ENCODE measurements at regions not wholly inside any gene's neighbourhood (a gene's known extent, or its start where the extent isn't known, plus 50 kb on each side); places are given as distances from the start of the nearest gene placed in this dataset.

DNA sequence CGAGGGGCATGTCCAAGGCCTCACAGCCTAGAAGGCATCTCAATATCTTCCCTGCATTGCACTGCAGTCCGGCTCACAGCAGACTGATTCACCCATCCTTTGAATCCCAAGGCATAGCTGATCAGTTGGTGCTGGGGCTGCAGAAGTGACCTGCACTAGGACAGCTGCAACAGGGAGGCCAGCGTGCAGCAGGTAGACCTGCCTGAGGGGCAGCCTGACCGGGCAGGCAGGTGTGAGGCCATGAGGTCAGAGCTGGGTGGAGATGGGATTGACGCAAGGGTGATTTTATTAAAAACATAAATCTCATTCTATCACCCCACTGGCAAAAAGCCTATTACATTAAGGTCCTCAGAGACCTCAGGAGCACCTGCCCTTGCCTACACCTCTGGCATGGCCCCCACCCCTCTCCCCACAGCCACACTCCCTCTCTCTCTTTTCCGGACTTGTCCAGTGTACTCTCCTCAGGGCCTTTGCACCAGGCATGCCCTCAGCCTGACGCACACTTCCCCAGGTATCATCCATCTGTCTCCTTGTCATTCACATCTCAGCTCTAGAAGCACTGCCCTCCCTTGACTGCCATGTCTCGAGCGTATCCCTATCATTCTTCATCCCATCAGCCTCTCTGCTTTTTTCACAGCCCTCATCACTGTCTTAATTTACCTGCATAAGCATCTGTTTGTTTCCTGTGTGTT, 63.5 kb upstream of the WIPF1 start:
- no peak for TF ChIP-seq CTCF (IDR thresholded peaks at IDR 0.05; ENCODE audit: extremely low read depth, missing control alignments)
- no peak for DNase-seq (ENCODE audit: low spot score)

- no peak for TF ChIP-seq CTCF (IDR thresholded peaks at IDR 0.05; ENCODE audit: extremely low read depth, missing control alignments)
- no peak for DNase-seq (ENCODE audit: low spot score)
These were observed 61.7 kb upstream of the WIPF1 start for GRCh38 chr2:174659069-174659900.

- DNase-seq (ENCODE audit: low spot score): no peak
- no peak for TF ChIP-seq CTCF (IDR thresholded peaks at IDR 0.05; ENCODE audit: extremely low read depth, missing control alignments)
These were observed 59.1 kb upstream of the WIPF1 start for GRCh38 chr2:174656676-174657176.

GRCh38 chr2:174656035-174656434, 58.4 kb upstream of the WIPF1 start:
- no peak for TF ChIP-seq CTCF (IDR thresholded peaks at IDR 0.05; ENCODE audit: extremely low read depth, missing control alignments)

GRCh38 chr2:174654419-174654941, 56.9 kb upstream of the WIPF1 start:
- DNase-seq (ENCODE audit: low spot score): no peak
- TF ChIP-seq CTCF (IDR thresholded peaks at IDR 0.05; ENCODE audit: extremely low read depth, missing control alignments): no peak

More at GRCh38 chr2:174656035-174656434, 58.4 kb upstream of the WIPF1 start:
- no peak for DNase-seq (ENCODE audit: low spot score)

DNA sequence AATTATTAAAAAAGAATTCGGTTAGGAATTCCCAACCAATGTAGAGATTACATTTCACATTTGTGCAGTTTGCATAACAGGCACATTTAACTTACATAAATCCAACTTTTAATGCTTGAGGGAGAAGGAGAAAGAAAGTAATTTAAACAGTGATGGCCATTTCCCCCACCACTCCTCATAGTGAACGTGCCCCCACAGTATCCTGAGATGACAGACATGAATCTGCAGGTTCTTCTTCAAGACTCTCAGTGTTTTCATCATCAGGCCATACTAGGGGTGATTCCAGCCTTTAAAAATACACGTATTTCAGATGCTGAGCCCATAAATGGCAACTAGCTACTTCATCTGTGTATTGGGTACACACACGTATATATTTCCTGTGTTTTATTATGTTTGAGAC, 51.3 kb upstream of the WIPF1 start:
- no peak for DNase-seq (ENCODE audit: low spot score)
- TF ChIP-seq CTCF (IDR thresholded peaks at IDR 0.05; ENCODE audit: extremely low read depth, missing control alignments): no peak

Measured in GM20000 (cell line).